ENCODE measurements at regions not wholly inside any gene's neighbourhood (a gene's known extent, or its start where the extent isn't known, plus 50 kb on each side); places are given as distances from the start of the nearest gene placed in this dataset.

GRCh38 chr11:116644201-116644940 is 128.4 kb downstream of the BUD13 start:
- TF ChIP-seq, protein P1, sequence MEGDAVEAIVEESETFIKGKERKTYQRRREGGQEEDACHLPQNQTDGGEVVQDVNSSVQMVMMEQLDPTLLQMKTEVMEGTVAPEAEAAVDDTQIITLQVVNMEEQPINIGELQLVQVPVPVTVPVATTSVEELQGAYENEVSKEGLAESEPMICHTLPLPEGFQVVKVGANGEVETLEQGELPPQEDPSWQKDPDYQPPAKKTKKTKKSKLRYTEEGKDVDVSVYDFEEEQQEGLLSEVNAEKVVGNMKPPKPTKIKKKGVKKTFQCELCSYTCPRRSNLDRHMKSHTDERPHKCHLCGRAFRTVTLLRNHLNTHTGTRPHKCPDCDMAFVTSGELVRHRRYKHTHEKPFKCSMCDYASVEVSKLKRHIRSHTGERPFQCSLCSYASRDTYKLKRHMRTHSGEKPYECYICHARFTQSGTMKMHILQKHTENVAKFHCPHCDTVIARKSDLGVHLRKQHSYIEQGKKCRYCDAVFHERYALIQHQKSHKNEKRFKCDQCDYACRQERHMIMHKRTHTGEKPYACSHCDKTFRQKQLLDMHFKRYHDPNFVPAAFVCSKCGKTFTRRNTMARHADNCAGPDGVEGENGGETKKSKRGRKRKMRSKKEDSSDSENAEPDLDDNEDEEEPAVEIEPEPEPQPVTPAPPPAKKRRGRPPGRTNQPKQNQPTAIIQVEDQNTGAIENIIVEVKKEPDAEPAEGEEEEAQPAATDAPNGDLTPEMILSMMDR (conservative IDR thresholded peaks at IDR 0.05; ENCODE audit: control insufficient read depth, insufficient read depth, low read depth, low read length) = no peak
- no peak for DNase-seq (ENCODE audit: low read depth)
- no peak overlapping the region for H3K4me3 ChIP-seq (ENCODE audit: control insufficient read depth, low read depth, low read length)

- H3K4me3 ChIP-seq (ENCODE audit: control insufficient read depth, low read depth, low read length) = no peak overlapping the region
- no peak for DNase-seq (ENCODE audit: low read depth)
- TF ChIP-seq, protein P1 (conservative IDR thresholded peaks at IDR 0.05; ENCODE audit: control insufficient read depth, insufficient read depth, low read depth, low read length) = no peak
These were observed 129.3 kb downstream of the BUD13 start for GRCh38 chr11:116643521-116643920.

DNA sequence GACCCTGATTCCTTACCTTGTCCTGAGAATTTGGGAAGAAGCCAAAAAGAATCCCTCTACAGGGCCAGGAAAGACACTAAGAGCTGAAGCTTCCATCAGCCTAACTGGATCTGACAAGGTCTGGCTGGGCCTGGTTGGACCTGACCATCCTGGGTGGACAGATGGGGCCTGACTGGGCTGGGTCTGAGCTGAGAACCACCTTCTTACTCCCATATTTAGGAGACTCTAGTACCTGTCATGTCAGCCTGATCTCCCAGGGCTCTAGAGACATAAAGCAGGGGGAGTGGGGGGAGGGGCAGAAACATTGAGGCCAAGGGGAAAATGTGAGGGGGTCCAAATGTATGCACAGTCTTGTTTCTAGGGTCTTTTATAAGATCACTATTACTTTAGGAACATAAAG is 129.9 kb downstream of the BUD13 start:
- no peak overlapping the region for H3K4me3 ChIP-seq (ENCODE audit: control insufficient read depth, low read depth, low read length)
- TF ChIP-seq, protein P1 (conservative IDR thresholded peaks at IDR 0.05; ENCODE audit: control insufficient read depth, insufficient read depth, low read depth, low read length) = no peak
- DNase-seq (ENCODE audit: low read depth) = no peak

DNA sequence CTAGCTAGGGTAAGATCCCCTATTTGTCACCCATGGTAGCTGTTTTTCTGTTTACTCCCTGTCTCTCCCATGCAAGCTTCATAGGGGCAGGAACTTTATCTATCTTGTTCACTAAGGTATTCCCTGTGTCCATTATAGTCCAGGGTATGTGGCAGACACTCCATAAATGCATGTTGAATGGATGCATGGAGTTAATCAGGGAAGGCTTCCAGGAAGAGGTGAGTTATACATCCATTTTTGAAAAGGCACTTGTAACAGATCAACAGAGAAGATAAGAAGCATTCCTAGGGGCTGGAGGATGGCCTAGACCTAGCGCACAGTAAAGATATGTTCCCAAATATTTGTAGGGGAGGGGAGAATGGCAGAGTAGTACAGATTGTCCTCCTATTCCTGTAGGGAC is 130.3 kb downstream of the BUD13 start:
- no peak for DNase-seq (ENCODE audit: low read depth)
- no peak overlapping the region for H3K4me3 ChIP-seq (ENCODE audit: control insufficient read depth, low read depth, low read length)
- TF ChIP-seq, protein P1 (conservative IDR thresholded peaks at IDR 0.05; ENCODE audit: control insufficient read depth, insufficient read depth, low read depth, low read length) = no peak

DNA sequence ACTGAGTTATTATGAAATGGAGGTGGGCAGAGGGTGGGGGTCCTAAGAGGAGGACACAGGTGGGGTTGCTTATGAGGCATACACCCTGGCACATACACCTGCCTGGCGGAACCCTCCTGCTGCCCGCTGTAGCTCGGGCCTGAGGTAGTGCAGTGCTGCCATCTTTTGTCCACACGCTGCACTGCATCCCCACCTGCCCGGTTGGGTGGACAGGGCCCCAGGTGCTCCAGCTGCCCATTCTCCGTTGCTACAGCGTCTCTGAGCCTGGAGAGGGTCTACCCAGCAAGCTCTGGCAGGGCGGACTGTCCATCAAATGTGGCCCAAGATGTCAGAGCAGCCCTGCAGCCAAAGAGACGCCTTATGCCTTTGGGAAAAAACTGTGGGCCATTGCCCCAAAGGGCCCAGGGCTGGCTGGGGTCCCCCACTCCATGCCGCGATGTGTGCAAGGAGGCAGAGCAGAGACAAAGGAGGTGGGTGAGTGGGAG is 131.2 kb downstream of the BUD13 start:
- H3K4me3 ChIP-seq (ENCODE audit: control insufficient read depth, low read depth, low read length) = no peak overlapping the region
- TF ChIP-seq, protein P1 (conservative IDR thresholded peaks at IDR 0.05; ENCODE audit: control insufficient read depth, insufficient read depth, low read depth, low read length) = peak; percentile 62
- DNase-seq (ENCODE audit: low read depth) = no peak

DNA sequence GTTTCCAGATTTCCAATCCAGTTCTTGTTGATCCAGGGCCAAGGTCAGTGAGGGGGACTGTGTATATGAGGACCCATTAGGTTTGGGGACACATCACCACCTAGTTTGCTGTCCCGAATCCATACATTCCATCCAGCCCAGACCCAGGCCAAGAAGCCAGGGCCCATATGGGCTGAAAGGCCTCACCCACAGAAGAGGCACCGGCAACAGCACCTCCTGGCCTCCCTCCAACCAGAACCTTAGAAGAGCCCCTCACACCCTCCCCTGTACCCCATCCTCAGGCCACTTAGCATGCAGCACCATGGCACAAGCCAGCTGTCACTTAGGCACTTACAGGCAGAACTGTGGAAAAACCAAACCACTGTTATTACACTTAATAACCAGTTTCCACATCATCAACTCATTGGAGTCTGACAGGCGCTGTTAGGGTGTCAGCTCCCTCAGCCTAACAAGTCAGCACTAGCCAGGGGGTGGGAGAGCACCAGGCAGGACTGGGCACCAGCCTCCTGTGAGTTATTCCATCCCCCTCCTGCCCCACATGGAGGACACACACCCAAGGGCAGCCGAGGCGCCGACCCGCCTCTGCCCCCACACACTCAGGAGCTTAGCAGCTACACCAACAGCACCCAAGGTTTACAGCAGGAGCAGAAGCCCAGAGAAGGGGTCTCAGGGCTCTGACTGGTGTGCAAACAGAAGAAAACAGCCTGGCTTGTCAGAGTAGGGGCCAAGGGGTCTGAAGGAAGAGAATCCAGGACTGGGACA is 132.0 kb downstream of the BUD13 start:
- TF ChIP-seq, protein P1 (conservative IDR thresholded peaks at IDR 0.05; ENCODE audit: control insufficient read depth, insufficient read depth, low read depth, low read length) = no peak
- DNase-seq (ENCODE audit: low read depth) = no peak

More for the DNA sequence above, 132.0 kb downstream of the BUD13 start:
- no peak overlapping the region for H3K4me3 ChIP-seq (ENCODE audit: control insufficient read depth, low read depth, low read length)

Data from fibroblast of mammary gland (primary cell).